Effector memory CD8-positive, alpha-beta T cell (primary cell): ENCODE measurements at regions not wholly inside any gene's neighbourhood (a gene's known extent, or its start where the extent isn't known, plus 50 kb on each side); places are given as distances from the start of the nearest gene placed in this dataset.

Experiments
- ATAC-seq: fragments of 150-1000 bp; cut with Tn5 transposase; replicated peaks from 2 replicates; pipeline ENCODE4 v1.10.0; 2021; ENCODE audit warnings: mild to moderate bottlenecking, moderate library complexity
- DNase-seq, 3 experiments: peaks; one replicate each; pipeline ENCODE4 v3.0.0; 2021
- H3K27ac Mint-ChIP-seq, 2 donors: one replicate each; pipeline ENCODE4 v1.8.0; 2022; ENCODE audit warnings: mild to moderate bottlenecking in 2 of 2, mixed read lengths in 2 of 2, moderate library complexity in 2 of 2
- H3K27me3 Mint-ChIP-seq, 2 donors: one replicate each; pipeline ENCODE4 v1.8.0; 2022; ENCODE audit warnings: mixed read lengths in 2 of 2
- H3K36me3 Mint-ChIP-seq: one replicate; pipeline ENCODE4 v1.8.0; 2022; ENCODE audit warnings: mild to moderate bottlenecking, moderate library complexity, mixed read lengths; ENCODE audit not compliant: insufficient read depth
- H3K4me1 Mint-ChIP-seq, 2 donors: one replicate each; pipeline ENCODE4 v1.8.0; 2022; ENCODE audit warnings: low read depth in 2 of 2, mixed read lengths in 2 of 2
- H3K4me3 Mint-ChIP-seq, 2 donors: one replicate each; pipeline ENCODE4 v1.8.0; 2022; ENCODE audit warnings: mild to moderate bottlenecking in 2 of 2, mixed read lengths in 2 of 2, moderate library complexity in 2 of 2
- H3K9me3 Mint-ChIP-seq, 2 donors: one replicate each; pipeline ENCODE4 v1.8.0; 2022; ENCODE audit warnings: mixed read lengths in 2 of 2

- no peaks in the 10 kb centered on the region for H3K36me3 Mint-ChIP-seq
- no peaks in the 10 kb centered on the region for H3K4me1 Mint-ChIP-seq
- H3K27ac Mint-ChIP-seq, result no peak overlapping the region
- H3K4me3 Mint-ChIP-seq, result no peak overlapping the region
- DNase-seq (no peak), ATAC-seq (no peak)
- H3K27me3 Mint-ChIP-seq, result no peaks in the 10 kb centered on the region
- H3K9me3 Mint-ChIP-seq, result no peaks in the 10 kb centered on the region
These were observed 336.2 kb downstream of the WDR11 start for GRCh38 chr10:121187391-121187790.

- no peaks in the 10 kb centered on the region for H3K9me3 Mint-ChIP-seq
- no peak overlapping the region for H3K4me3 Mint-ChIP-seq
- no peaks in the 10 kb centered on the region for H3K27me3 Mint-ChIP-seq
- no peak for ATAC-seq
- H3K4me1 Mint-ChIP-seq, result no peaks in the 10 kb centered on the region
- no peaks in the 10 kb centered on the region for H3K36me3 Mint-ChIP-seq
- H3K27ac Mint-ChIP-seq, result no peak overlapping the region
- DNase-seq, result no peak
These were observed 336.8 kb downstream of the WDR11 start for GRCh38 chr10:121188005-121188404.

- no peaks in the 10 kb centered on the region for H3K36me3 Mint-ChIP-seq
- H3K27ac Mint-ChIP-seq, result no peak overlapping the region
- no peaks in the 10 kb centered on the region for H3K9me3 Mint-ChIP-seq
These were observed 337.9 kb downstream of the WDR11 start for GRCh38 chr10:121189066-121189465.

GRCh38 chr10:121194696-121195523 is 343.7 kb downstream of the WDR11 start:
- peaks cover 0 to 6% of the 10 kb centered on the region in 2 donors for H3K9me3 Mint-ChIP-seq
- no peak for ATAC-seq

More at GRCh38 chr10:121189066-121189465, 337.9 kb downstream of the WDR11 start:
- H3K4me1 Mint-ChIP-seq, result no peaks in the 10 kb centered on the region
- ATAC-seq (no peak), DNase-seq (no peak)
- no peaks in the 10 kb centered on the region for H3K27me3 Mint-ChIP-seq
- no peak overlapping the region for H3K4me3 Mint-ChIP-seq

GRCh38 chr10:121195524-121195910 is 344.4 kb downstream of the WDR11 start:
- H3K36me3 Mint-ChIP-seq, result no peaks in the 10 kb centered on the region
- H3K27me3 Mint-ChIP-seq, result no peaks in the 10 kb centered on the region
- H3K27ac Mint-ChIP-seq, result no peak overlapping the region
- ATAC-seq (no peak), DNase-seq (no peak)
- no peak overlapping the region for H3K4me3 Mint-ChIP-seq
- no peaks in the 10 kb centered on the region for H3K4me1 Mint-ChIP-seq
- peaks cover 0 to 6% of the 10 kb centered on the region in 2 donors for H3K9me3 Mint-ChIP-seq

More at GRCh38 chr10:121194696-121195523, 343.7 kb downstream of the WDR11 start:
- Mint-ChIP-seq H3K27me3 (no peaks in the 10 kb centered on the region), H3K4me3 (no peak overlapping the region), H3K36me3 (no peaks in the 10 kb centered on the region), H3K27ac (no peak overlapping the region), H3K4me1 (no peaks in the 10 kb centered on the region)
- DNase-seq, result no peak

GRCh38 chr10:121199081-121199480 is 347.9 kb downstream of the WDR11 start:
- Mint-ChIP-seq H3K27me3 (no peaks in the 10 kb centered on the region), H3K36me3 (no peaks in the 10 kb centered on the region), H3K4me1 (no peaks in the 10 kb centered on the region), H3K9me3 (peaks cover 0 to 6% of the 10 kb centered on the region in 2 donors), H3K27ac (no peak overlapping the region), H3K4me3 (no peak overlapping the region)
- ATAC-seq, result no peak
- DNase-seq, result no peak

- no peaks in the 10 kb centered on the region for H3K4me1 Mint-ChIP-seq
- H3K4me3 Mint-ChIP-seq, result no peak overlapping the region
- DNase-seq (no peak), ATAC-seq (no peak)
- H3K36me3 Mint-ChIP-seq, result no peaks in the 10 kb centered on the region
- H3K27me3 Mint-ChIP-seq, result peaks cover 0 to 6% of the 10 kb centered on the region in 2 donors
- peaks cover 0 to 2% of the 10 kb centered on the region in 2 donors for H3K9me3 Mint-ChIP-seq
- H3K27ac Mint-ChIP-seq, result no peak overlapping the region
These were observed 354.5 kb downstream of the WDR11 start for GRCh38 chr10:121205625-121206024.

GRCh38 chr10:121211446-121211845 is 360.3 kb downstream of the WDR11 start:
- H3K4me1 Mint-ChIP-seq, result no peaks in the 10 kb centered on the region
- H3K9me3 Mint-ChIP-seq, result peaks cover 0 to 2% of the 10 kb centered on the region in 2 donors
- ATAC-seq, result no peak
- no peak overlapping the region for H3K27ac Mint-ChIP-seq
- DNase-seq, result no peak
- peaks cover 0 to 6% of the 10 kb centered on the region in 2 donors for H3K27me3 Mint-ChIP-seq
- no peak overlapping the region for H3K4me3 Mint-ChIP-seq
- H3K36me3 Mint-ChIP-seq, result no peaks in the 10 kb centered on the region

GRCh38 chr10:121213437-121213836 is 362.3 kb downstream of the WDR11 start:
- H3K36me3 Mint-ChIP-seq, result no peaks in the 10 kb centered on the region
- H3K27ac Mint-ChIP-seq, result no peak overlapping the region
- DNase-seq (no peak), ATAC-seq (no peak)
- no peaks in the 10 kb centered on the region for H3K4me1 Mint-ChIP-seq
- no peak overlapping the region for H3K4me3 Mint-ChIP-seq
- no peaks in the 10 kb centered on the region for H3K27me3 Mint-ChIP-seq
- no peaks in the 10 kb centered on the region for H3K9me3 Mint-ChIP-seq

- H3K9me3 Mint-ChIP-seq, result no peaks in the 10 kb centered on the region
- no peaks in the 10 kb centered on the region for H3K36me3 Mint-ChIP-seq
- no peak overlapping the region for H3K27ac Mint-ChIP-seq
- ATAC-seq (no peak), DNase-seq (no peak)
- H3K4me3 Mint-ChIP-seq, result no peak overlapping the region
- H3K4me1 Mint-ChIP-seq, result no peaks in the 10 kb centered on the region
- no peaks in the 10 kb centered on the region for H3K27me3 Mint-ChIP-seq
These were observed 365.1 kb downstream of the WDR11 start for GRCh38 chr10:121216295-121216694.

- no peak overlapping the region for H3K27ac Mint-ChIP-seq
- no peaks in the 10 kb centered on the region for H3K36me3 Mint-ChIP-seq
- H3K4me3 Mint-ChIP-seq, result no peak overlapping the region
- DNase-seq (no peak), ATAC-seq (no peak)
- H3K9me3 Mint-ChIP-seq, result no peaks in the 10 kb centered on the region
- H3K27me3 Mint-ChIP-seq, result no peaks in the 10 kb centered on the region
- no peaks in the 10 kb centered on the region for H3K4me1 Mint-ChIP-seq
These were observed 365.6 kb downstream of the WDR11 start for GRCh38 chr10:121216721-121217181.

- Mint-ChIP-seq H3K27me3 (no peaks in the 10 kb centered on the region), H3K9me3 (no peaks in the 10 kb centered on the region), H3K4me3 (no peak overlapping the region), H3K27ac (no peak overlapping the region), H3K36me3 (no peaks in the 10 kb centered on the region), H3K4me1 (no peaks in the 10 kb centered on the region)
- DNase-seq (no peak), ATAC-seq (no peak)
These were observed 366.2 kb downstream of the WDR11 start for GRCh38 chr10:121217331-121217730.

- ATAC-seq (no peak), DNase-seq (no peak)
- H3K27ac Mint-ChIP-seq, result no peak overlapping the region
- no peak overlapping the region for H3K4me3 Mint-ChIP-seq
- H3K27me3 Mint-ChIP-seq, result no peaks in the 10 kb centered on the region
- H3K4me1 Mint-ChIP-seq, result no peaks in the 10 kb centered on the region
- H3K9me3 Mint-ChIP-seq, result peaks cover 0 to 6% of the 10 kb centered on the region in 2 donors
- H3K36me3 Mint-ChIP-seq, result no peaks in the 10 kb centered on the region
These were observed 369.9 kb downstream of the WDR11 start for GRCh38 chr10:121221072-121221471.

GRCh38 chr10:121221991-121222390 is 370.8 kb downstream of the WDR11 start:
- no peak for ATAC-seq
- H3K27ac Mint-ChIP-seq, result no peak overlapping the region
- no peaks in the 10 kb centered on the region for H3K36me3 Mint-ChIP-seq
- H3K27me3 Mint-ChIP-seq, result no peaks in the 10 kb centered on the region
- DNase-seq, result no peak
- H3K4me1 Mint-ChIP-seq, result no peaks in the 10 kb centered on the region
- H3K4me3 Mint-ChIP-seq, result no peak overlapping the region
- H3K9me3 Mint-ChIP-seq, result peaks cover 0 to 6% of the 10 kb centered on the region in 2 donors
